Esophagus squamous epithelium (tissue), 5 donors: ENCODE measurements at regions not wholly inside any gene's neighbourhood (a gene's known extent, or its start where the extent isn't known, plus 50 kb on each side); places are given as distances from the start of the nearest gene placed in this dataset.

Experiments used
- DNase-seq: peaks from one replicate; lab custom pipeline; 2025; lab: John Stamatoyannopoulos, UW
- H3K27ac ChIP-seq, 4 donors: fragments of 200-600 bp; sonication (generic); one replicate each; pipeline ENCODE4 v1.5.1; 2016 to 2019; ENCODE audit warnings: mild to moderate bottlenecking in 1 of 4
- H3K27me3 ChIP-seq, 4 donors: fragments of 200-600 bp; sonication (generic); 1 replicate in 3 of 4; 2 replicates in 1 of 4; pipeline versions ENCODE4 v1.5.1 to v1.6.0; 2017 to 2021; ENCODE audit warnings: antibody characterized with exemption in 1 of 4
- H3K36me3 ChIP-seq, 3 donors: fragments of 200-600 bp; sonication (generic); one replicate each; pipeline ENCODE4 v1.5.1; 2016 to 2019
- H3K4me1 ChIP-seq, 3 donors: fragments of 200-600 bp; sonication (generic); one replicate each; pipeline ENCODE4 v1.5.1; 2017 to 2019
- H3K4me3 ChIP-seq, 4 donors: fragments of 200-600 bp; sonication (generic); 1 replicate in 3 of 4; 2 replicates in 1 of 4; pipeline ENCODE4 v1.5.1; 2016 to 2019; ENCODE audit warnings: mild to moderate bottlenecking in 2 of 4, moderate library complexity in 1 of 4
- H3K9me3 ChIP-seq, 3 donors: fragments of 200-600 bp; sonication (generic); one replicate each; pipeline ENCODE4 v1.5.1; 2016 to 2019
- POLR2A ChIP-seq, 4 donors: fragments of 450-650 bp; IDR thresholded peaks; one replicate each; pipeline ENCODE4 v1.6.1; 2017; ENCODE audit warnings: antibody characterized with exemption in 4 of 4, mild to moderate bottlenecking in 4 of 4, moderate library complexity in 3 of 4
- WGBS, 2 donors: methylation state at CpG; one replicate each; pipeline ENCODE4 v1.1.5; 2018; 5-methylcytosine and 5-hydroxymethylcytosine counted together
- intact Hi-C: fragments of 100-400 bp; cut with DNase I; formaldehyde crosslinking; loops from one replicate; pipeline ENCODE4 v1.15.0; 2022
- TF ChIP-seq, protein P1 (sequence below), 6 experiments: fragments of 450-650 bp in 4 of 6; fragments of 200-600 bp in 2 of 6; sonication (generic) in 2 of 6; IDR thresholded peaks; one replicate each; pipeline ENCODE4 v1.5.1; 2016 to 2019; ENCODE audit warnings: antibody characterized with exemption in 6 of 6, mild to moderate bottlenecking in 4 of 6, moderate library complexity in 4 of 6
- donor health status: DM: yes; HTN: yes; CAD: no.

DNA sequence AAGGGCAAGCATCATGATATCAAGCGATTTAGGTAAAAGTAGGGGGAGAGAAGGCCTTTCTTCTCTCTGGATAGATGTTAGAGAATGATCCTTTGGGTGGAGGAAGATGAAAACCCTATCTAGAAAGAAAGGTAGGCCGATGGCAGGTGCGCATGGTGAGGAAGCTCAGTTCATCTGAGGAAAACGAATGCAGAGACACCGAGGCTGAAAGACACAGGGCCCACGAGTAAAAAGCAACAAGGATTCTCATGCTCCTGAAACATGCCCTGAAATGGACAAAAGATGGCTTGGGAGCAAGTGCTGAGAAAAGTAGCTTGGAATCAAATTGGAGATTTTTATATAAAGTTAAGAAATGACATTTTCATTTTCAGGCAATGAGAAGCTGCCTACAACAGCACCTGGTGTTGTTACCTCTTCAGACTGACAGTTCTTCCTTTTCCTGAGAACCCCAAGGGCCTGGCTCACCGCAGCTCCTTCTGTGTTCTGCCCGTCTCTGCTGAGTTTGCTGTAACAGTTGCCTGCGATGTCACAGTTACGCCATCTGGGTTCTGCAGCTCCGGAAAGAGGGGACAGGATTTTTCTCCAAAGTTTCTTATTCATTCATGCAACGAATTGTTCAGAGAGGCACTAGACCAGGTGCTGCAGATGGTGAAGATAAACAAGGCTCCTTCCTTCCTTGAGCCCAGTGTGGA, 402.0 kb upstream of the KLF6 start:
- Histone ChIP-seq H3K27ac (no peak overlapping the region), H3K27me3 (no peaks in the 10 kb centered on the region), H3K4me3 (no peak overlapping the region), H3K4me1 (peaks cover 0 to 21% (median 4%) of the 10 kb centered on the region in 3 donors), H3K9me3 (no peaks in the 10 kb centered on the region), H3K36me3 (no peaks in the 10 kb centered on the region)
- intact Hi-C loops = no loop called here
- no peak for TF ChIP-seq POLR2A (IDR thresholded peaks at IDR 0.05)
- TF ChIP-seq, protein P1, sequence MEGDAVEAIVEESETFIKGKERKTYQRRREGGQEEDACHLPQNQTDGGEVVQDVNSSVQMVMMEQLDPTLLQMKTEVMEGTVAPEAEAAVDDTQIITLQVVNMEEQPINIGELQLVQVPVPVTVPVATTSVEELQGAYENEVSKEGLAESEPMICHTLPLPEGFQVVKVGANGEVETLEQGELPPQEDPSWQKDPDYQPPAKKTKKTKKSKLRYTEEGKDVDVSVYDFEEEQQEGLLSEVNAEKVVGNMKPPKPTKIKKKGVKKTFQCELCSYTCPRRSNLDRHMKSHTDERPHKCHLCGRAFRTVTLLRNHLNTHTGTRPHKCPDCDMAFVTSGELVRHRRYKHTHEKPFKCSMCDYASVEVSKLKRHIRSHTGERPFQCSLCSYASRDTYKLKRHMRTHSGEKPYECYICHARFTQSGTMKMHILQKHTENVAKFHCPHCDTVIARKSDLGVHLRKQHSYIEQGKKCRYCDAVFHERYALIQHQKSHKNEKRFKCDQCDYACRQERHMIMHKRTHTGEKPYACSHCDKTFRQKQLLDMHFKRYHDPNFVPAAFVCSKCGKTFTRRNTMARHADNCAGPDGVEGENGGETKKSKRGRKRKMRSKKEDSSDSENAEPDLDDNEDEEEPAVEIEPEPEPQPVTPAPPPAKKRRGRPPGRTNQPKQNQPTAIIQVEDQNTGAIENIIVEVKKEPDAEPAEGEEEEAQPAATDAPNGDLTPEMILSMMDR (IDR thresholded peaks at IDR 0.05) = no peak
- DNase-seq = no peak
- WGBS, 2 donors = 88 to 94% methylated on average over 12 of the region's 12 CpGs

DNA sequence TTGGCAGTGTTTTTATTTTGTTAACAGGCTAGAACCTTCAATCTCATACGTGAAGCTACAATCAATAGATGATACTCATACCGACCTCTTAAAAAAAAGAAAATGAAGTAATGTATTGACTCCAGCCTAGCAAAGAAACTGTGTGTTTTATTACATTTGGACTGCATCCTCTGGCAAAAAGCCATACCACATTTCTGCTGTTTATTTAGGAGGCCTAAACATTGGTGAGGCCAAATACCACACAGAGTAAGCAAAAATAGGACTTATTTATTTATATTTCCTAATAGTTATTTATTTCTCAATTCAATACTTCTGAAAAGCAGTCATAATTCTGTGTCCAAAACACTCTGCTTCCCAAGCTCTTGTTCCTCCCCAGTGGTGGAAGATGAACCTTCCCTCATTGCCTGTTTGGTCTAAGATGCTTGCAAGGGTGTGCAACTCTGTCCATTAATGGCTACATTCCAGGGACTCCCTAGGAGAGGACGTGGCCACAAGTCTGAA, 398.8 kb upstream of the KLF6 start:
- 64 to 80% methylated on average over 3 of the region's 3 CpGs for WGBS, 2 donors
- Histone ChIP-seq H3K4me3 (no peak overlapping the region), H3K27me3 (no peaks in the 10 kb centered on the region), H3K4me1 (peaks cover 0 to 5% (median 0%) of the 10 kb centered on the region in 3 donors), H3K9me3 (no peaks in the 10 kb centered on the region), H3K27ac (no peak overlapping the region), H3K36me3 (no peaks in the 10 kb centered on the region)
- TF ChIP-seq, protein P1 (IDR thresholded peaks at IDR 0.05) = no peak
- no peak for TF ChIP-seq POLR2A (IDR thresholded peaks at IDR 0.05)
- intact Hi-C loops = no loop called here
- no peak for DNase-seq

DNA sequence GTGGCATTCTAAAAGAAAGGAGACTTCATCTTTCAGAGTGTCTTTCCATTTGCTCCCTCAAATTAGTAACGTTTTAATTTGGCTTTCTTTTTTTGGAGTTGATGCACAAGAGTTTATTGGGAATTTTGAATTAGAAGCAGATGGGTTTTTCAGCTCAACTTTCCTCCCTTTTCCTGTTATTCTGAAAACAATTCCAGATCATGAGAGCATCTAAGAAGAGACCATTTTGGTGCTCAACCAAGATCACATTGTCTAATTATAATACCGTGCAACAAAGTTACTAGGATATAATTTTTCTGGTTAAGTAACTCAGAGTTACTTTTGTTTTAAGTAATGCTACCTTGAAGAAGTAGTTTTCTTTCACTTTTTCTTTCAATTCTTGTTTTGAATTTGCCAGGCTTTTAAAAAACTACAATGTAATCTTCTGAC, 396.6 kb upstream of the KLF6 start:
- peak overlapping the region in 2 of 4 donors; percentile 21 to 43 for H3K27ac ChIP-seq
- DNase-seq = no peak
- WGBS, 2 donors = 43 to 48% methylated on average over 2 of the region's 2 CpGs
- no peaks in the 10 kb centered on the region for H3K9me3 ChIP-seq
- intact Hi-C loops = no loop called here
- peaks cover 0 to 5% (median 0%) of the 10 kb centered on the region in 3 donors for H3K4me1 ChIP-seq
- TF ChIP-seq POLR2A (IDR thresholded peaks at IDR 0.05) = no peak
- TF ChIP-seq, protein P1 (IDR thresholded peaks at IDR 0.05) = no peak
- H3K4me3 ChIP-seq = no peak overlapping the region
- no peaks in the 10 kb centered on the region for H3K27me3 ChIP-seq
- H3K36me3 ChIP-seq = no peaks in the 10 kb centered on the region

DNA sequence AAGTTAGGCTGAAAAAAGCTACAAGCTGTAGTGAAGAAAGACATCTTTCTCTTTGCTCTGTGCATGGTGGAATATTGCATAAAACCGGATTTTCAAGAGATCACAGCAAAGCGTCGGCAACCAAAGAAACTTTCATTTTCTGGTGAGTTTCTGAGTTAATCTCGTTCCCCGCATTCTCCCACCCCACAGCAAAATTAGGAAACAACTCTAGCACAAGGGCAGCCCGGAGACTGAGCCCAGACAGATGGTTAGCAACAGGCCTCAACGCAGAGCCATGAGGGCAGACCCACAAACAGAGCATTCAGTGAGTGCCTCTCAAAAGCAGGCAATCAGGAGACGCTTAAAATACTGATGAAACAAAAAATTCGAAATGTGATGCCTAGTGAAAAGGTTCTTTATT, 396.1 kb upstream of the KLF6 start:
- Histone ChIP-seq H3K9me3 (no peaks in the 10 kb centered on the region), H3K27me3 (no peaks in the 10 kb centered on the region), H3K4me1 (peaks cover 0 to 8% (median 0%) of the 10 kb centered on the region in 3 donors), H3K27ac (peak overlapping the region in 2 of 4 donors; percentile 21 to 43), H3K36me3 (no peaks in the 10 kb centered on the region), H3K4me3 (no peak overlapping the region)
- TF ChIP-seq, protein P1 (IDR thresholded peaks at IDR 0.05) = no peak
- no peak for TF ChIP-seq POLR2A (IDR thresholded peaks at IDR 0.05)
- 82 to 86% methylated on average over 9 of the region's 9 CpGs for WGBS, 2 donors
- intact Hi-C loops = no loop called here
- DNase-seq = no peak

DNA sequence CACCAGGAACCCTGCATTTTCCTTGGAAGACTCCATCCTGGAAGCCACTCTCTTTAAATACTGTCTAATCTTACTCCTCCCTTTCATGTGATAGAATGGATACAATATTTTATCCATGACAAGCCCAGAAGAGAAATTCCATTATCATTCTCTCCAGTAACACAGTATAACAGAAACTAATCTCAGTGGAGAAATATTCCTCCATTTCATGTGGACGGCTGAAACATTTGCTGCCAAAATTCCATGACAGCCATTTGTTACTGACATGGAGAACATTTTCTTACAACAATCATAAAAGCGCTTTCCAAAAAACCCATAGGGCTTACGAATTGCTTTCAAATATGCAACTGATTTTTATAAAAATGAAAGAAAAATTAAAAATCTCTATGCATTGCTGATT, 392.8 kb upstream of the KLF6 start:
- intact Hi-C loops = no loop called here
- Histone ChIP-seq H3K4me3 (no peak overlapping the region), H3K4me1 (peaks cover 0 to 13% (median 0%) of the 10 kb centered on the region in 3 donors), H3K9me3 (no peaks in the 10 kb centered on the region), H3K27ac (no peak overlapping the region), H3K27me3 (no peaks in the 10 kb centered on the region), H3K36me3 (no peaks in the 10 kb centered on the region)
- no peak for TF ChIP-seq POLR2A (IDR thresholded peaks at IDR 0.05)
- DNase-seq = no peak
- WGBS, 2 donors = 61 to 76% methylated on average over 3 of the region's 3 CpGs
